ENCODE measurements at regions not wholly inside any gene's neighbourhood (a gene's known extent, or its start where the extent isn't known, plus 50 kb on each side); places are given as distances from the start of the nearest gene placed in this dataset.

DNA sequence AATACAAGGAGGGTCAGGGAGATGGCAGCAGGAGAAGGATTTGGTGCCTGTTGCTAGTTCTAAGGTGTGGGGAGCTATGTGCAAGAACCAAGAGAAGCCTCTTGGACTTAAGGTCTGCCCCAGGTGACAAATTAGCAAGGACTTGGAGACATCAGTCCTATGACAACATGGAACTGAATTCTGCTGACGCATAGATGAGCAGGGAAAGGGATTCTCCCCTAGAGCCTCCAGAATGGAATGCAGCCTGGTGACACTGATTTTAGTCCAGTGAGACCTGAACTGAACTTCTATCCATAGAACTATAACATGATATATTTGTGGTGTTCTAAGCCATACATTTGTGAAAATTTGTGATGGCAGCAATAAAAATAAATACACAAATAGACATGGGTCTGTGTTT, 215.6 kb downstream of the ESM1 start:
- ChIA-PET POLR2A (no interaction called here), CTCF (ENCODE audit: unreplicated experiment) (no interaction called here)
- no peak for DNase-seq (ENCODE audit: low spot score)
- no peaks in the 10 kb centered on the region for H3K36me3 ChIP-seq (ENCODE audit: insufficient read depth, low read length)
- no TSS peak for BruUV-seq (replicated peaks)
- intact Hi-C loops (cut with micrococcal nuclease; ENCODE audit: unreplicated experiment), result loop anchor here (5.0 kb wide), 1 partner anchor 252 kb away; the partner anchor contains the start of gene SNX18
- H3K4me2 ChIP-seq (ENCODE audit: low read length), result no peak overlapping the region
- no peaks in the 10 kb centered on the region for H3K79me2 ChIP-seq (ENCODE audit: insufficient read depth, low read depth, low read length)
- no peaks in the 10 kb centered on the region for H3K9me2 ChIP-seq (ENCODE audit: insufficient read depth, low read length)
- no peaks in the 10 kb centered on the region for H3K4me1 ChIP-seq (ENCODE audit: insufficient read depth, low read length, poor library complexity, severe bottlenecking)
- H3K4me3 ChIP-seq (ENCODE audit: low read depth, low read length, poor library complexity, severe bottlenecking), result no peak overlapping the region
- no peak overlapping the region for H2AFZ ChIP-seq (ENCODE audit: low read length)
- TF ChIP-seq, protein P1, sequence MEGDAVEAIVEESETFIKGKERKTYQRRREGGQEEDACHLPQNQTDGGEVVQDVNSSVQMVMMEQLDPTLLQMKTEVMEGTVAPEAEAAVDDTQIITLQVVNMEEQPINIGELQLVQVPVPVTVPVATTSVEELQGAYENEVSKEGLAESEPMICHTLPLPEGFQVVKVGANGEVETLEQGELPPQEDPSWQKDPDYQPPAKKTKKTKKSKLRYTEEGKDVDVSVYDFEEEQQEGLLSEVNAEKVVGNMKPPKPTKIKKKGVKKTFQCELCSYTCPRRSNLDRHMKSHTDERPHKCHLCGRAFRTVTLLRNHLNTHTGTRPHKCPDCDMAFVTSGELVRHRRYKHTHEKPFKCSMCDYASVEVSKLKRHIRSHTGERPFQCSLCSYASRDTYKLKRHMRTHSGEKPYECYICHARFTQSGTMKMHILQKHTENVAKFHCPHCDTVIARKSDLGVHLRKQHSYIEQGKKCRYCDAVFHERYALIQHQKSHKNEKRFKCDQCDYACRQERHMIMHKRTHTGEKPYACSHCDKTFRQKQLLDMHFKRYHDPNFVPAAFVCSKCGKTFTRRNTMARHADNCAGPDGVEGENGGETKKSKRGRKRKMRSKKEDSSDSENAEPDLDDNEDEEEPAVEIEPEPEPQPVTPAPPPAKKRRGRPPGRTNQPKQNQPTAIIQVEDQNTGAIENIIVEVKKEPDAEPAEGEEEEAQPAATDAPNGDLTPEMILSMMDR (conservative IDR thresholded peaks at IDR 0.05; ENCODE audit: low read length), result no peak
- no peak for TF ChIP-seq EZH2phosphoT487 (IDR thresholded peaks at IDR 0.05; ENCODE audit: borderline replicate concordance, low read depth, low read length)
- no peaks in the 10 kb centered on the region for H3K9me3 ChIP-seq (ENCODE audit: low read length)
- no peaks in the 10 kb centered on the region for H4K20me1 ChIP-seq (ENCODE audit: insufficient read depth, low read length)
- H3K27ac ChIP-seq (ENCODE audit: low read depth, low read length, poor library complexity, severe bottlenecking), result no peak overlapping the region

DNA sequence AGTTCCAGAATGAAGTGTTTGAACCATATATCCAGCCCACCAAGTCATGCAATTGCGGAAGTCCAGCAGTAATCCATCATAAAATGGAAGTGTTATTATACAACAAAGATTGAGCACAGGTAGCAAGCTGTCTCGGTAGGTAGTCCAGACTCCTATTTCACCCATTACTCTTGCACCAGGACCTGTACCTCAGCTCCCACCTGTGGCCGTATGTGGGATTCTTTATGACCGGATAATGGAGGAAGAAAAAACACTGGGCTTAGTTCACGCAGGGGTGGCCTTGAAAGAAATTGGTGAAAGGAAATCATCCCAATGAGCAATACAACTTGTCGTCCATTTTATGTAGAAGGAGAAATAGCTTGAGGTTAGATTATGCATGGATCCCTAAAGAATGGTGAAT, 216.3 kb downstream of the ESM1 start:
- Histone ChIP-seq H3K9me3 (ENCODE audit: low read length) (no peaks in the 10 kb centered on the region), H3K36me3 (ENCODE audit: insufficient read depth, low read length) (no peaks in the 10 kb centered on the region), H3K9me2 (ENCODE audit: insufficient read depth, low read length) (no peaks in the 10 kb centered on the region), H3K79me2 (ENCODE audit: insufficient read depth, low read depth, low read length) (no peaks in the 10 kb centered on the region), H3K27ac (ENCODE audit: low read depth, low read length, poor library complexity, severe bottlenecking) (no peak overlapping the region), H3K4me3 (ENCODE audit: low read depth, low read length, poor library complexity, severe bottlenecking) (no peak overlapping the region), H3K4me1 (ENCODE audit: insufficient read depth, low read length, poor library complexity, severe bottlenecking) (no peaks in the 10 kb centered on the region), H3K4me2 (ENCODE audit: low read length) (no peak overlapping the region), H2AFZ (ENCODE audit: low read length) (no peak overlapping the region), H4K20me1 (ENCODE audit: insufficient read depth, low read length) (no peaks in the 10 kb centered on the region)
- BruUV-seq (replicated peaks), result no TSS peak
- DNase-seq (ENCODE audit: low spot score), result peak; percentile 7
- POLR2A ChIA-PET, result no interaction called here
- CTCF ChIA-PET (ENCODE audit: unreplicated experiment), result no interaction called here
- intact Hi-C loops (cut with micrococcal nuclease; ENCODE audit: unreplicated experiment), result loop anchor here (5.0 kb wide), 1 partner anchor 252 kb away; the partner anchor contains the start of gene SNX18
- TF ChIP-seq EZH2phosphoT487 (IDR thresholded peaks at IDR 0.05; ENCODE audit: borderline replicate concordance, low read depth, low read length), result no peak
- TF ChIP-seq, protein P1 (conservative IDR thresholded peaks at IDR 0.05; ENCODE audit: low read length), result no peak

DNA sequence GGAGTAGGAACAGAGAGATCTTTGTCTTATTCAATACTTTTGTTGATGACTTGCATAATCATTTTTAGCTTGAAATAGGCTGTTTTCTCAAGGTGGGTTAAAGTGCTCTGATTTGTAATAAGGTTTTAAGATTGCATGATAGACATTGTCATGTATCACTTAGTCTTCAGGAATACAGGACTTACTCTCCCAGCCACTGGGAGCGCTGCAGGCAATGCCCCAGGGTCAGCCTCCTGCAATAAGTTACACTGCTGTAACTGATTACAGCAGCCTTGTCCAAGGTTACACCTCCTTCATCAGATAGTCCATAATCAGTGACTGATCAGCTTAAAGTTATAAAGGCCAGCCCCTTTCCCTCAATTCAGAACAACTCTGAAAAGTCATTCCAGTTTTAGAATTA, 218.6 kb downstream of the ESM1 start:
- no peak for TF ChIP-seq EZH2phosphoT487 (IDR thresholded peaks at IDR 0.05; ENCODE audit: borderline replicate concordance, low read depth, low read length)
- TF ChIP-seq, protein P1 (conservative IDR thresholded peaks at IDR 0.05; ENCODE audit: low read length), result peak; percentile 72
- ChIA-PET CTCF (ENCODE audit: unreplicated experiment) (no interaction called here), POLR2A (no interaction called here)
- Histone ChIP-seq H3K4me1 (ENCODE audit: insufficient read depth, low read length, poor library complexity, severe bottlenecking) (no peaks in the 10 kb centered on the region), H3K4me2 (ENCODE audit: low read length) (no peak overlapping the region), H3K27ac (ENCODE audit: low read depth, low read length, poor library complexity, severe bottlenecking) (no peak overlapping the region), H3K36me3 (ENCODE audit: insufficient read depth, low read length) (no peaks in the 10 kb centered on the region), H3K79me2 (ENCODE audit: insufficient read depth, low read depth, low read length) (no peaks in the 10 kb centered on the region), H3K4me3 (ENCODE audit: low read depth, low read length, poor library complexity, severe bottlenecking) (no peak overlapping the region), H4K20me1 (ENCODE audit: insufficient read depth, low read length) (no peaks in the 10 kb centered on the region), H3K9me3 (ENCODE audit: low read length) (no peaks in the 10 kb centered on the region), H3K9me2 (ENCODE audit: insufficient read depth, low read length) (no peaks in the 10 kb centered on the region), H2AFZ (ENCODE audit: low read length) (no peak overlapping the region)
- DNase-seq (ENCODE audit: low spot score), result peak; percentile 24
- intact Hi-C loops (cut with micrococcal nuclease; ENCODE audit: unreplicated experiment), result loop anchor here (5.0 kb wide), 1 partner anchor 249 kb away; the partner anchor contains the start of gene SNX18
- BruUV-seq (replicated peaks), result no TSS peak
